Mesothelial cell of epicardium (in vitro differentiated cells): ENCODE measurements at regions not wholly inside any gene's neighbourhood (a gene's known extent, or its start where the extent isn't known, plus 50 kb on each side); places are given as distances from the start of the nearest gene placed in this dataset.

Experiments used
- DNase-seq, 2 experiments: peaks; one replicate each; pipeline ENCODE4 v3.0.0; 2021; ENCODE audit warnings: low spot score in 2 of 2; ENCODE audit not compliant: unreplicated experiment in 2 of 2
- H3K27ac Mint-ChIP-seq: 2 replicates; pipeline ENCODE4 v1.8.0; 2021; ENCODE audit warnings: mixed read lengths
- H3K27me3 Mint-ChIP-seq: 2 replicates; pipeline ENCODE4 v1.8.0; 2021; ENCODE audit warnings: low read depth, mixed read lengths
- H3K36me3 Mint-ChIP-seq: 2 replicates; pipeline ENCODE4 v1.8.0; 2021; ENCODE audit warnings: mixed read lengths
- H3K4me1 Mint-ChIP-seq: 2 replicates; pipeline ENCODE4 v1.8.0; 2021; ENCODE audit warnings: mixed read lengths
- H3K4me3 Mint-ChIP-seq: 2 replicates; pipeline ENCODE4 v1.8.0; 2021; ENCODE audit warnings: mild to moderate bottlenecking, moderate library complexity, mixed read lengths
- H3K9me3 Mint-ChIP-seq: 2 replicates; pipeline ENCODE4 v1.8.0; 2021; ENCODE audit warnings: mixed read lengths
- TF ChIP-seq, protein P1 (sequence below): fragments of 200-600 bp; sonication (generic); IDR thresholded peaks from one replicate; pipeline ENCODE4 v1.5.0; 2021; ENCODE audit warnings: antibody characterized with exemption; ENCODE audit not compliant: unreplicated experiment

DNA sequence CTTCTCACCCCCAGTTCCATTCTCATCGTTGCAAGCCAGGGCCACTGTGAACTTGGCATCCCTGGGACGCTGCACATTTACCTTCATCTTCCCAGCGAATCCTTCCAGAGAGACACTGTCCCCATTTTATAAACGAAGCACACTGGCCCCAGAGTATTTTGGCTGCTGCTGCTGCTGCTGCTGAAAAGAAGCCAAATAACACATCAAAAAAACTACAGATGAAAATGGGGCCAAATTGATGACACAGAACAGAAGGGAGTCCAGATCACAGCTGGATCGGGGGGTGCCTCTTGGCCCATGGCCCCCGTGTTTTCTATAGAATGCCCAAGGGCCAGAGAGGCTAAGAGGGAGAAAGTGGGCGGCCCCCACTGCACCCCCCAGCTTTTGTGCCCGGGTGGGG is 221.0 kb upstream of the IGF1R start:
- no peak for DNase-seq
- no peaks in the 10 kb centered on the region for H3K4me1 Mint-ChIP-seq

DNA sequence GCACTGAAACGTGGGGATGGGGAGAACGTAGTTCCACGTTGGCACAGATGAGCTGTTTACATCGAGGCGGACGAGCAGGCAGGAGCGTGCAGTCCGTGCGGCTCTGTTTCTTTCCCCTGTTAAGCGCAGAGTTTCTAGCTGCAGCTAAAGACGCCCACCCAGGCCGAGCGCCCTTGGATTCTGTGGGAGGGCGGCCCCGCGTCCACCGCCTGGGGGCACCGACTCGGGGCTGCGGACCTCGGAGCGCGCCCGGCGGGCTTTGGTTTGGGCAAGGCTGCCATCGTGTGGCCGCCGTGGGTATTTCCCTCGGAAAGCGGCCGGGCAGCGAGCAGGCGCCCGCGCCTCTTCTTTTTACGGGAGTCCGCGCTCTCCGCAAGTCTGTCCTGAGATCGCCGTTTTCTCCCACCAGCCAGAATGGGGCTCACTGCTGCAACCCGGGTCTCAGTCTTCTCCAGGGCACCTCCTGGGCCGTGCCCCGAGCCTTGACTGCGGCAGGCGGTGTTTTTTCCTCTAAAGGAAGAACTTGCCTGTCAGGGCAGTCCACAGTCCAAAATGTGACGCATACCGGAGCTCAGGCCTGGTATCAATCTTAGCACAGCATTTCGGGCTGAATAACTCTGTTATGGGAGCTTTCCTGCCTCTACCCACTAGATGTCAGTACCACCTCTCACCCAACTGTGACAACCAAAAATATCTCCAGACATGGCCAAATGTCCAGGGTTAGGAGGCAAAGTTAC is 219.9 kb upstream of the IGF1R start:
- Mint-ChIP-seq H3K4me1 (no peaks in the 10 kb centered on the region), H3K4me3 (peak overlapping the region; percentile 66), H3K27ac (peak overlapping the region; percentile 34), H3K27me3 (peaks cover 88% of the 10 kb centered on the region), H3K9me3 (peaks cover 7% of the 10 kb centered on the region), H3K36me3 (no peaks in the 10 kb centered on the region)
- peak; percentile 68 to 93 for DNase-seq
- TF ChIP-seq, protein P1, sequence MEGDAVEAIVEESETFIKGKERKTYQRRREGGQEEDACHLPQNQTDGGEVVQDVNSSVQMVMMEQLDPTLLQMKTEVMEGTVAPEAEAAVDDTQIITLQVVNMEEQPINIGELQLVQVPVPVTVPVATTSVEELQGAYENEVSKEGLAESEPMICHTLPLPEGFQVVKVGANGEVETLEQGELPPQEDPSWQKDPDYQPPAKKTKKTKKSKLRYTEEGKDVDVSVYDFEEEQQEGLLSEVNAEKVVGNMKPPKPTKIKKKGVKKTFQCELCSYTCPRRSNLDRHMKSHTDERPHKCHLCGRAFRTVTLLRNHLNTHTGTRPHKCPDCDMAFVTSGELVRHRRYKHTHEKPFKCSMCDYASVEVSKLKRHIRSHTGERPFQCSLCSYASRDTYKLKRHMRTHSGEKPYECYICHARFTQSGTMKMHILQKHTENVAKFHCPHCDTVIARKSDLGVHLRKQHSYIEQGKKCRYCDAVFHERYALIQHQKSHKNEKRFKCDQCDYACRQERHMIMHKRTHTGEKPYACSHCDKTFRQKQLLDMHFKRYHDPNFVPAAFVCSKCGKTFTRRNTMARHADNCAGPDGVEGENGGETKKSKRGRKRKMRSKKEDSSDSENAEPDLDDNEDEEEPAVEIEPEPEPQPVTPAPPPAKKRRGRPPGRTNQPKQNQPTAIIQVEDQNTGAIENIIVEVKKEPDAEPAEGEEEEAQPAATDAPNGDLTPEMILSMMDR = peak; percentile 93

More for the DNA sequence above, 221.0 kb upstream of the IGF1R start:
- TF ChIP-seq, protein P1 = no peak
- Mint-ChIP-seq H3K4me3 (peak overlapping the region; percentile 66), H3K27me3 (peaks cover 90% of the 10 kb centered on the region), H3K27ac (no peak overlapping the region), H3K9me3 (peaks cover 7% of the 10 kb centered on the region), H3K36me3 (no peaks in the 10 kb centered on the region)

DNA sequence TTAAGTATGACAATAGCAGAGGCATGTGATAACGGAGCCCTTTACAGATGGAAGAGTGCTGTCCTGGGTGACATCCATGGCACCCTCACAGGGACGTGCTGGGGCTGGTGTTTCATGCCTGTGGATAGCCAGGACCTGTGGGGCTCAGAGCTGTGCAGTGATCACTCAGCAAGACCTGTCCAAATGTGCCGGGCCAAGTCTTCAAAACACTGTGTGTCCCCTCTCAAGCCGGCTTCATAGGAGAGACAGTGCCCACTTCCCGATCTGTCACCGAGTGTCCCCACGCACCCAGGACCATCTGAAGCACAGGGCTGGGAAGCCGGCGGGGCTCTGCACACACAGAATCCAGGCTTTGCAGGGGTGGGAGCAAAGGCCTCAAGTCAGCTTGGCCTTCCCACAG is 217.2 kb upstream of the IGF1R start:
- TF ChIP-seq, protein P1 = no peak
- no peak overlapping the region for H3K4me3 Mint-ChIP-seq
- peaks cover 7% of the 10 kb centered on the region for H3K9me3 Mint-ChIP-seq
- H3K4me1 Mint-ChIP-seq = no peaks in the 10 kb centered on the region
- no peak overlapping the region for H3K27ac Mint-ChIP-seq
- no peaks in the 10 kb centered on the region for H3K36me3 Mint-ChIP-seq
- peaks cover 67% of the 10 kb centered on the region for H3K27me3 Mint-ChIP-seq
- no peak for DNase-seq

DNA sequence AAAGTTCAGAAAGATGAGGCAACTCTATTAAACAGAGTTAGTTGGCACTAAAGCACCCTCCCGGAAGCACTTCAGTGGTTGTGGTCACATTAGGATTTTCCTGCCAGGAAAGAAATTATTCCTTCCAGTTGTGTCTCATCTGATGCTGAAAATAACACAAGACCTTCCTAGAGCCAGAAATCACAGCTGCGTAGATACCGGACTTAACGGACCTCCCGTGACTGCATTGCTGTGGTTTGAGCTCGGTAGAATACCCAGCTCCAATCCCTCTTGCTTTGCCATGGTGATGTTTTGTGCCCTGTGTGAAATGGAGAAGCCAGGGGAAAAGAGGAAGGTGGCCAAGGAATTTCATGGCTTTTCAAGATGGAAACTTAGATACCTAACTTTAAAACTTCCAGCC is 215.0 kb upstream of the IGF1R start:
- no peaks in the 10 kb centered on the region for H3K4me1 Mint-ChIP-seq
- peaks cover 7% of the 10 kb centered on the region for H3K9me3 Mint-ChIP-seq
- no peak for DNase-seq
- no peak overlapping the region for H3K27ac Mint-ChIP-seq
- peaks cover 51% of the 10 kb centered on the region for H3K27me3 Mint-ChIP-seq
- H3K36me3 Mint-ChIP-seq = no peaks in the 10 kb centered on the region
- no peak overlapping the region for H3K4me3 Mint-ChIP-seq
- TF ChIP-seq, protein P1 = no peak

DNA sequence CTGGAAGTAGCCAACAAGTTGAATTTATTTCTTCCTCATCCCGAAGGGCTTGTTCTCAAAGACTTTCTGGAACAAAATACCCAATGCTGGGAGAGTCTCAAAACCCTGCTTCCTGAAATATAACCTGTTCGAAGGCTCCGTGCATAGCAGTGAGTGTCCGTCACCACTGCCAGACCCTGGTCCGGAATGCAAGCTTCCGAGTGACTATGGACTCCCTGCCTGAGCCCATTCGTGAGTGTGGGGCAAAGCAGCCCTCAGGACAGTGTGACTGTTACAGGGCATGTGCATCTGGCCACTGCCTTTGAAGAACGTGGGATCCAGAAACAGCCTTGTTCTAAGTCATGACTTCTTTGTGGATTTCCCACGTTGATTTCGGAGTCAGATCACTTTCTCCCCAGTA is 214.5 kb upstream of the IGF1R start:
- no peak for DNase-seq
- H3K27me3 Mint-ChIP-seq = peaks cover 47% of the 10 kb centered on the region
- TF ChIP-seq, protein P1 = no peak
- H3K9me3 Mint-ChIP-seq = peaks cover 7% of the 10 kb centered on the region
- H3K36me3 Mint-ChIP-seq = no peaks in the 10 kb centered on the region
- H3K27ac Mint-ChIP-seq = no peak overlapping the region
- no peak overlapping the region for H3K4me3 Mint-ChIP-seq
- H3K4me1 Mint-ChIP-seq = no peaks in the 10 kb centered on the region
